Endothelial cell of umbilical vein (primary cell): ENCODE measurements at regions not wholly inside any gene's neighbourhood (a gene's known extent, or its start where the extent isn't known, plus 50 kb on each side); places are given as distances from the start of the nearest gene placed in this dataset.

ENCODE experiments used
- BruUV-seq: library from RNA; stranded (reverse); fragments of 400-500 nt; replicated peaks from 2 replicates; lab custom pipeline; 2021; lab: Mats Ljungman, UMichigan
- CTCF ChIA-PET: fragments of 300-600, 350-600 bp; sonication (Branson Sonifier 250); formaldehyde crosslinking; loops from one replicate; lab custom pipeline; 2021; ENCODE audit warnings: antibody characterized with exemption, inconsistent platforms; lab: Charles Lee
- POLR2A ChIA-PET: fragments of 300-600, 350-600 bp; sonication (Branson Sonifier 250); formaldehyde crosslinking; loops from one replicate; lab custom pipeline; 2021; ENCODE audit warnings: antibody characterized with exemption, inconsistent platforms; lab: Charles Lee
- DNase-seq: peaks from one replicate; pipeline ENCODE4 v3.0.0-alpha.2; 2011; ENCODE audit warnings: low read depth, low spot score
- FAIRE-seq: peaks from 2 replicates; lab custom pipeline; 2011; peaks lifted over from hg19 to GRCh38; lab: Jason Lieb, UNC
- H2AFZ ChIP-seq: 2 replicates; pipeline ENCODE4 v1.6.0; 2012; ENCODE audit warnings: low read depth, low read length, control low read depth, inconsistent platforms
- H3K27ac ChIP-seq: 2 replicates; pipeline ENCODE4 v1.5.1; 2011; ENCODE audit warnings: low read depth, mild to moderate bottlenecking, control low read depth, low read length, moderate library complexity; ENCODE audit not compliant: insufficient read depth
- H3K27me3 ChIP-seq, 2 experiments: 2 replicates each; pipeline versions ENCODE4 v1.6.0 to v1.6.1; 2011; ENCODE audit warnings: low read length in 2 of 2, mixed read lengths in 1 of 2; ENCODE audit not compliant: control insufficient read depth in 2 of 2, insufficient read depth in 2 of 2
- H3K36me3 ChIP-seq, 2 experiments: 2 replicates in 1 of 2; 3 replicates in 1 of 2; pipeline ENCODE4 v1.5.1; 2011; ENCODE audit warnings: low read length in 2 of 2, mild to moderate bottlenecking in 1 of 2, moderate library complexity in 1 of 2; ENCODE audit not compliant: control insufficient read depth in 2 of 2, insufficient read depth in 2 of 2; ENCODE audit errors: extremely low read depth in 1 of 2
- H3K4me1 ChIP-seq: 3 replicates; pipeline ENCODE4 v1.5.1; 2011; ENCODE audit warnings: mild to moderate bottlenecking, low read length; ENCODE audit not compliant: control insufficient read depth, insufficient read depth; ENCODE audit errors: extremely low read depth
- H3K4me2 ChIP-seq: 2 replicates; pipeline ENCODE4 v1.6.1; 2011; ENCODE audit warnings: low read length, control low read depth, mixed read lengths; ENCODE audit not compliant: insufficient read depth
- H3K4me3 ChIP-seq, 3 experiments: fragments of 200-600 bp in 1 of 3; sonication (generic), shearing (Covaris generic) in 1 of 3; replicated peaks in 1 of 3; 2 replicates each; pipeline ENCODE4 v1.5.1; 2011 to 2016; ENCODE audit warnings: control low read depth in 3 of 3, low read length in 3 of 3, mild to moderate bottlenecking in 2 of 3, inconsistent platforms in 1 of 3, low read depth in 1 of 3, moderate library complexity in 1 of 3; ENCODE audit not compliant: insufficient read depth in 1 of 3
- H3K79me2 ChIP-seq: 2 replicates; pipeline ENCODE4 v1.6.0; 2012; ENCODE audit warnings: low read length, inconsistent platforms; ENCODE audit not compliant: control insufficient read depth, insufficient read depth
- H3K9ac ChIP-seq: replicated peaks from 2 replicates; pipeline ENCODE3; 2011; ENCODE audit warnings: low read length, control low read depth; ENCODE audit not compliant: insufficient read depth; ENCODE audit errors: extremely low read depth
- H3K9me1 ChIP-seq: replicated peaks from 3 replicates; pipeline ENCODE4 v1.6.0; 2011; ENCODE audit warnings: mild to moderate bottlenecking, low read length; ENCODE audit not compliant: control insufficient read depth, insufficient read depth; ENCODE audit errors: extremely low read depth
- H3K9me3 ChIP-seq: replicated peaks from 2 replicates; pipeline ENCODE4 v1.5.1; 2012; ENCODE audit warnings: low read length, inconsistent platforms; ENCODE audit not compliant: control insufficient read depth, insufficient read depth
- H4K20me1 ChIP-seq: replicated peaks from 2 replicates; pipeline ENCODE3; 2011; ENCODE audit warnings: mild to moderate bottlenecking, low read length; ENCODE audit not compliant: control insufficient read depth, insufficient read depth; ENCODE audit errors: extremely low read depth
- EZH2 ChIP-seq: IDR thresholded peaks from 2 replicates; pipeline ENCODE4 v1.6.1; 2012; ENCODE audit warnings: borderline replicate concordance, low read depth, mild to moderate bottlenecking, moderate library complexity, low read length, inconsistent platforms; ENCODE audit not compliant: severe bottlenecking
- FOS ChIP-seq: IDR thresholded peaks from 2 replicates; pipeline ENCODE4 v1.6.1; 2011; ENCODE audit warnings: mild to moderate bottlenecking, low read length, moderate library complexity, borderline replicate concordance; ENCODE audit not compliant: insufficient read depth
- GATA2 ChIP-seq: IDR thresholded peaks from 2 replicates; pipeline ENCODE4 v1.7.0; 2011; ENCODE audit warnings: low read depth, mild to moderate bottlenecking, moderate library complexity, mixed read lengths, low read length; ENCODE audit not compliant: insufficient read length, insufficient read depth
- JUN ChIP-seq: IDR thresholded peaks from 2 replicates; pipeline ENCODE4 v1.6.1; 2011; ENCODE audit warnings: borderline replicate concordance, low read depth; ENCODE audit not compliant: insufficient read length, insufficient read depth
- MYC ChIP-seq: IDR thresholded peaks from one replicate; pipeline ENCODE4 v1.6.1; 2011; ENCODE audit warnings: mild to moderate bottlenecking, low read depth, low read length
- POLR2A ChIP-seq: IDR thresholded peaks from 2 replicates; pipeline ENCODE4 v1.6.1; 2012; ENCODE audit warnings: low read depth, mild to moderate bottlenecking, control low read depth, low read length
- POLR2AphosphoS5 ChIP-seq: IDR thresholded peaks from 2 replicates; pipeline ENCODE4 v1.6.1; 2012; ENCODE audit warnings: low read depth, mild to moderate bottlenecking, control low read depth, low read length, moderate library complexity; ENCODE audit not compliant: insufficient read depth
- dilution Hi-C: fragments of 300-500 bp; cut with MboI; formaldehyde crosslinking; loops from one replicate; pipeline ENCODE4 v1.15.0; 2019; ENCODE audit warnings: low sequenced_read_pairs; ENCODE audit not compliant: extremely low pct_ligation_motif_present
- intact Hi-C: fragments of 100-400 bp; cut with micrococcal nuclease; formaldehyde crosslinking; loops from one replicate; pipeline ENCODE4 v1.10.0; 2022
- TF ChIP-seq, protein P1 (sequence below), 2 donors: IDR thresholded peaks; 1 replicate in 1 of 2; 2 replicates in 1 of 2; pipeline ENCODE4 v1.5.1; 2011; ENCODE audit warnings: low read length in 2 of 2, mild to moderate bottlenecking in 2 of 2, moderate library complexity in 2 of 2, control low read depth in 1 of 2, inconsistent platforms in 1 of 2, low read depth in 1 of 2; ENCODE audit not compliant: insufficient read depth in 1 of 2; ENCODE audit errors: extremely low read depth in 1 of 2
- TF ChIP-seq, protein P2 (sequence below): IDR thresholded peaks from 2 replicates; pipeline ENCODE4 v1.6.1; 2011; ENCODE audit not compliant: insufficient read depth, insufficient read length

GRCh38 chr1:29851691-29852090, 615.4 kb downstream of the PTPRU start:
- no TSS peak for BruUV-seq
- Histone ChIP-seq H2AFZ (no peak overlapping the region), H3K27ac (no peak overlapping the region), H4K20me1 (no peaks in the 10 kb centered on the region), H3K9ac (no peak overlapping the region), H3K4me2 (no peak overlapping the region), H3K9me3 (no peaks in the 10 kb centered on the region), H3K79me2 (no peaks in the 10 kb centered on the region), H3K4me3 (no peak overlapping the region), H3K27me3 (no peaks in the 10 kb centered on the region), H3K36me3 (no peaks in the 10 kb centered on the region), H3K9me1 (no peaks in the 10 kb centered on the region), H3K4me1 (no peaks in the 10 kb centered on the region)
- ChIA-PET CTCF (interaction anchor here (1.3 kb wide), 1 partner anchor 148 kb away, joined by 3 read pairs; no protein-coding TSS in a partner anchor), POLR2A (no interaction called here)
- intact Hi-C loops (no loop called here), dilution Hi-C loops (no loop called here)
- FAIRE-seq (no peak), DNase-seq (no peak)
- TF ChIP-seq POLR2A (no peak), FOS (no peak), GATA2 (no peak)

- intact Hi-C loops = loop anchor here (1.0 to 5.0 kb wide), 6 partner anchors 57 to 614 kb away; partner anchors contain the start of gene PTPRU
- dilution Hi-C loops = no loop called here
Measured at GRCh38 chr1:29849991-29850757, 613.9 kb downstream of the PTPRU start.

More at GRCh38 chr1:29849991-29850757, 613.9 kb downstream of the PTPRU start:
- Histone ChIP-seq H3K79me2 (no peaks in the 10 kb centered on the region), H3K9me1 (no peaks in the 10 kb centered on the region), H2AFZ (no peak overlapping the region), H3K4me2 (no peak overlapping the region), H3K27ac (no peak overlapping the region), H3K27me3 (no peaks in the 10 kb centered on the region), H3K36me3 (no peaks in the 10 kb centered on the region), H3K4me3 (no peak overlapping the region), H3K9me3 (no peaks in the 10 kb centered on the region), H3K9ac (no peak overlapping the region), H3K4me1 (no peaks in the 10 kb centered on the region), H4K20me1 (no peaks in the 10 kb centered on the region)
- ChIA-PET CTCF (interaction anchor here (0.6 to 1.1 kb wide), 3 partner anchors 144 to 336 kb away, joined by 3 read pairs; no protein-coding TSS in a partner anchor), POLR2A (no interaction called here)
- BruUV-seq = no TSS peak
- TF ChIP-seq FOS = no peak
- TF ChIP-seq, protein P1, sequence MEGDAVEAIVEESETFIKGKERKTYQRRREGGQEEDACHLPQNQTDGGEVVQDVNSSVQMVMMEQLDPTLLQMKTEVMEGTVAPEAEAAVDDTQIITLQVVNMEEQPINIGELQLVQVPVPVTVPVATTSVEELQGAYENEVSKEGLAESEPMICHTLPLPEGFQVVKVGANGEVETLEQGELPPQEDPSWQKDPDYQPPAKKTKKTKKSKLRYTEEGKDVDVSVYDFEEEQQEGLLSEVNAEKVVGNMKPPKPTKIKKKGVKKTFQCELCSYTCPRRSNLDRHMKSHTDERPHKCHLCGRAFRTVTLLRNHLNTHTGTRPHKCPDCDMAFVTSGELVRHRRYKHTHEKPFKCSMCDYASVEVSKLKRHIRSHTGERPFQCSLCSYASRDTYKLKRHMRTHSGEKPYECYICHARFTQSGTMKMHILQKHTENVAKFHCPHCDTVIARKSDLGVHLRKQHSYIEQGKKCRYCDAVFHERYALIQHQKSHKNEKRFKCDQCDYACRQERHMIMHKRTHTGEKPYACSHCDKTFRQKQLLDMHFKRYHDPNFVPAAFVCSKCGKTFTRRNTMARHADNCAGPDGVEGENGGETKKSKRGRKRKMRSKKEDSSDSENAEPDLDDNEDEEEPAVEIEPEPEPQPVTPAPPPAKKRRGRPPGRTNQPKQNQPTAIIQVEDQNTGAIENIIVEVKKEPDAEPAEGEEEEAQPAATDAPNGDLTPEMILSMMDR (IDR thresholded peaks at IDR 0.05; ENCODE audit: extremely low read depth in 1 of 2, insufficient read depth in 1 of 2, low read depth in 1 of 2, low read length in 2 of 2) = no peak
- no peak for TF ChIP-seq GATA2
- TF ChIP-seq MYC = no peak
- TF ChIP-seq JUN = no peak
- TF ChIP-seq, protein P2, sequence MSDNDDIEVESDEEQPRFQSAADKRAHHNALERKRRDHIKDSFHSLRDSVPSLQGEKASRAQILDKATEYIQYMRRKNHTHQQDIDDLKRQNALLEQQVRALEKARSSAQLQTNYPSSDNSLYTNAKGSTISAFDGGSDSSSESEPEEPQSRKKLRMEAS = no peak
- no peak for TF ChIP-seq POLR2A
- TF ChIP-seq POLR2AphosphoS5 = no peak
- TF ChIP-seq EZH2 = no peak
- DNase-seq = no peak
- no peak for FAIRE-seq
